Colon (tissue), 2 donors: ENCODE measurements at regions not wholly inside any gene's neighbourhood (a gene's known extent, or its start where the extent isn't known, plus 50 kb on each side); places are given as distances from the start of the nearest gene placed in this dataset.
"Not testable (repeated sequence)": the region's sequence is repeated elsewhere in the genome, so short reads cannot be mapped to it uniquely, and the experiment has no call there.

Experiments used
- FAIRE-seq: peaks from 2 replicates; lab custom pipeline; 2012; peaks lifted over from hg19 to GRCh38; lab: Jason Lieb, UNC
- donor health status: control.
- donor health status: control.

DNA sequence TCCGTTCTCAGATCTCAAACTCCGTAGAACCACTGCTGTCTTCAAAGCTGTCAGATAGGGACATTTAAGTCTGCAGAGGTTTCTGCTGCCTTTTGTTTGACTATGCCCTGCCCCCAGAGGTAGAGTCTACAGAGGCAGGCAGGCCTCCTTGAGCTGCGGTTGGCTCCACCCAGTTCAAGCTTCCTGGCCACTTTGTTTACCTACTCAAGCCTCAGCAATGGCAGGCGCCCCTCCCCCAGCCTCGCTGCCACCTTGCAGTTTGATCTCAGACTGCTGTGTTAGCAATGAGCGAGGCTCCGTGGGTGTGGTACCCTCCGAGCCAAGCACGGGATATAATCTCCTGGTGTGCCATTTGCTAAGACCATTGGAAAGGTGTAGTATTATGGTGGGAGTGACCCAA, 634.9 kb upstream of the SGO1 start:
- FAIRE-seq = not testable (repeated sequence)

DNA sequence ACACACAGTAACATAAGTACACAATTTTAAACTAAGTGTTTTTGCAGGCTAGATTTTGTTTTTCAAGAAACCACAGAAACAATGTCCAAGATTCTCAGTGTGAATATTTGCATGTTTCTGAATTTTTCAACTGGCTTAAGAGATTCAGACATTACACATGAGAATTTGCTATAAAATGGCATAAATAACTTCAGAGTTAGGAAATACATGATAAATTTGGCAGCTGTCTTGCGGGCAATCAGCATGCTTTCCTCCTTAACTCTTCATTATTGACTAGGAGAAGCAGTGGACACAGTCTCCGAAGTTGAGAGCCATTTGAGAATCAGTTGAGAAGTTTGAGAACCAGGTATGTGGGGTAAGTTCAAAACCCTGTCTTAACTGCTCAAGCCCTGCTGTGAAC, 625.6 kb upstream of the SGO1 start:
- no peak for FAIRE-seq

DNA sequence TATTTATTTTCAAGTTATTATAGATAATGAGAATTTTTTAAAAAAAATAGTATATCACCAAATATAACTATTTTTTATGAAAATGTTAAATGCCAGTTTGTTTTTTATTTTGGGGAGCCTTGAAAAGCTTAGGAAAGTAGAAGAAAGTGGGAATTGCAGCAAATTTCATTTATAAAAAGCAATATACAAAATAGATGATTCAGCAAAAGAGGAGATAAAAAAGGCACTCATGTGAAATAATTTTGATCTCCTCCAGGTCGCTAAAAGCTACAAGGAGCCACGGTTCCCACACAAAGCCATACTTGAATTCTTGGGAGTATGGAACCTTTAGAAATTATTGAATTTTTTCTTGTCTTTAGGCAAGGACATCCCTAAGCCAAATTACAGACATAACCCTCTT, 625.0 kb upstream of the SGO1 start:
- FAIRE-seq = no peak

- no peak for FAIRE-seq
Observed at GRCh38 chr3:20810555-20810954, 624.5 kb upstream of the SGO1 start.

DNA sequence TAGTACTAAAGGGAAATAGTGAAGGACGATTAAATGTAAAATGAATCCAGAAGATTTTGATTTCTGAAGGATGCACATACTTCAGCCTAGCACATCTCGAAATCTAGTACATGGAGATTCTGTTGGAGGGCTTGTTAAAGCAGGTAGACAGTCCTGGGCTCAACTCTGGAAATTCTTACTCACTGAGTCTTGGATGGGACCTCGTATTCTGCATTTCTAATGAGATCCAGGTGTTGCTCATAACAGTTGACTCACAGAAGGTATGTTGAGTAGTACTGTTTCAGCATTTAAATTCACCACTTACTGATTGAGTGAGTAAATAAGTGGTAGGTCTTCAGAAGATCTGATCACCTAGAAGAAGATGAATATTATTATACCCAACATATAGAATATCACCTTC, 623.4 kb upstream of the SGO1 start:
- no peak for FAIRE-seq

DNA sequence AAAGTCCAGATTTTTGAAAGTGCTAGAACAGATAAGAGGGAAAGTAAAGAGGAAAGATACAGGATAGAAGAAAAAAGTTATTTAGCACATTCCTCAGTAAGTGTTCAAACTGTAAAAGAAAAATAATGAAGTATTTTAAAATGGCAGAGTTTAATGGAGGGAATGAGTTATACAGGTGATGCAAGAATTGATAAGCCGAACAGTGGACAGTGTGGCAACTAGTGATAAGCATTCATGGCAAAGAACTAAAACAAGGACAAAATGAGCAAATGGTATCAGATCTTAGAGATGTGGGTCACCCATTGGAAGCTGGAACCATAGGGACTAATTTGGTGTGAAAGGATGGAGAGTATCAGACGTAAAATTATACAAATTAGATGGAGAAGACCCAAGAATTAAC, 622.9 kb upstream of the SGO1 start:
- FAIRE-seq = no peak

GRCh38 chr3:20798666-20799065, 612.7 kb upstream of the SGO1 start:
- FAIRE-seq = no peak

- FAIRE-seq = no peak
Observed at GRCh38 chr3:20787005-20787404, 601.0 kb upstream of the SGO1 start.

GRCh38 chr3:20776692-20777091, 590.7 kb upstream of the SGO1 start:
- no peak for FAIRE-seq

DNA sequence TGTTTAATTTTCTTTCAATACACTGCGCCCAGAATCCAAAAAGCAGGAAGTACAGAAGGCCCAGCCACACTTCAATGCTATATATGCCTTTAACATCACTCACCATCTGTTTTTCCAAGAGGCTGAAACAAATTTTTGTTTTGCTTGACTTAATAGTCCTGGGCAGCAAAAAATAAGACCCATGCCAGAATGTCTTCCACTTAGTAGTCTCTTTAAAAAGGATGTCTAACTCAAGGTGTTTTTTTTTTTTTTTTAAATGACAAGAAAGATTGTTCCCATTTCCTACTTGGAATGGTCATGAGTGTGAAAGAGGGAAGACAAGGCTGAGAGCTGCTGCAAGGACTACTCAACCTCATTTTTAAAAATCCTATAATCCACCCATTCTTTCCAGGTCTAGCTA, 590.3 kb upstream of the SGO1 start:
- FAIRE-seq = no peak

GRCh38 chr3:20773320-20773984, 587.4 kb upstream of the SGO1 start:
- no peak for FAIRE-seq

- FAIRE-seq = no peak
Observed at GRCh38 chr3:20772869-20773268, 586.9 kb upstream of the SGO1 start.

DNA sequence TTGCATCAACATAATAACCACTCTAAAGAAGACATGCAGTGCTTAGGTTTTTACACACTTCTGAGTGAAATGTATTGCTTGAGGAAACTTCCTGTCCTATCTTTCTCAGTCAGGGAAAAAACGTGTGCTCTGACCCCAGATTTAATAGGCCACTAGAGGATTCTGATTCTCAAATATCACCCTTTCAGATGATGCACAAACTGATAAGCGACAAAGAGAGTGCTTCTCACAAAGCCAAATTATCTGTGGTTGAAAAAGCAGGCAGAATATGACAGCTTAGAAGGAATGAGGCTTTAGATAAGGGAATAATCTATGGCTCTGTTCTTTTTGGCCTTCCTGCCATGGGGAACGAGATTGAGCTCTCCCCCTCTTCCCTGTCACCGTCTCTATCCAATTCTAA, 583.4 kb upstream of the SGO1 start:
- FAIRE-seq = no peak

DNA sequence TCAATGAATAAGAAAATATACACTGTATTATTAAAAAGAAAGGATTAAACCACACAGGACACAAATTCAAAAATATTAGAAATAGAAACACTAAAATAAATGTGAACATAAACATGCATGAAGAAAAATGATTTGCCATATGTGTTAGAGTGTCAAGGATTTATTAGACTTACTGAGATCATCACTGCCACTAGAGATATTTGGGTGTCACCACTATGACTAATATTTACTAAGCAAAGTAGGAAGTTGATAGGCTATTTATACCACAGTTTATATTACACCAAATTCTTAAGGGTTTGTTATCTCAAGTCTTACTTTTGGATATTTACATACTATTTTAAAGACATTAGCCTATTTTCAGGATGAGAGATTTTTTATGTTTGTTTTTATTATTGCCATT, 575.0 kb upstream of the SGO1 start:
- FAIRE-seq = no peak

- FAIRE-seq = no peak
Observed at GRCh38 chr3:20752416-20752815, 566.4 kb upstream of the SGO1 start.

- FAIRE-seq = no peak
Observed at GRCh38 chr3:20751296-20751695, 565.3 kb upstream of the SGO1 start.

- FAIRE-seq = no peak
Observed at GRCh38 chr3:20747741-20748140, 561.7 kb upstream of the SGO1 start.

DNA sequence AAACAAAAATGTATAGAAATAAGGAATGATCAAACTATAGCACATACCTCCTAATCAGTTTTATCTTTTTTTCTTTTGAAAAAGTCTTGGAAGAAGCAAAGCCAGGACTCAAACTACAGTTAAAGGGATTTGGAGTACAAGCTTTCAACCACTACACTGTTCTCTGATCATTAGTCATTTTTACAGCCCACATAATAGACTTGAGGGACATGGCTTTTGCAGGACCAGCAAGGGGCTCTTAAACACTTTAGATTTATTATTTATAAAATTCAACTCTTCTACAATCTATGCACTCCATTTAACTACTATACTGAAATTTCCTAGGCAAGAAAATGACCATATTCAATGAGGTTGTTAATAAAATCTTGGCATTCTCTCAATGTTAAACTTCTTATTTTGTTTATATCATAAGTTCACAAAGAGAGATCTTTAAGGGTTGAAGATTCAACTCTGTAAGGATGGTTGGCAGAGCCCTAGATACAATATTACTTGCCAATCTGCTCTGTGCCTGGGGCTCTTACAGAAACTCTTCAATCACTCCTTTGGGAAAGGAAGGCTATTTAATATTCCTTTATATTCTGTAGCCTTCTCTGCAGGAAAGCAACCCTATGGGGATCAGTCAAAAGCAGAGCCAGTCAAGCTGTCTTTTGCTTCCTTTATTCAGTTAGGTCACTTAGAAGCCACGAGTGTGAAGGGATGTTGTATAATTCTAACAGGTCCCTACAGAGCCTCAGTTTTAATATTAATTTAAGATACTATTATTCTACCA, 557.7 kb upstream of the SGO1 start:
- FAIRE-seq = no peak

DNA sequence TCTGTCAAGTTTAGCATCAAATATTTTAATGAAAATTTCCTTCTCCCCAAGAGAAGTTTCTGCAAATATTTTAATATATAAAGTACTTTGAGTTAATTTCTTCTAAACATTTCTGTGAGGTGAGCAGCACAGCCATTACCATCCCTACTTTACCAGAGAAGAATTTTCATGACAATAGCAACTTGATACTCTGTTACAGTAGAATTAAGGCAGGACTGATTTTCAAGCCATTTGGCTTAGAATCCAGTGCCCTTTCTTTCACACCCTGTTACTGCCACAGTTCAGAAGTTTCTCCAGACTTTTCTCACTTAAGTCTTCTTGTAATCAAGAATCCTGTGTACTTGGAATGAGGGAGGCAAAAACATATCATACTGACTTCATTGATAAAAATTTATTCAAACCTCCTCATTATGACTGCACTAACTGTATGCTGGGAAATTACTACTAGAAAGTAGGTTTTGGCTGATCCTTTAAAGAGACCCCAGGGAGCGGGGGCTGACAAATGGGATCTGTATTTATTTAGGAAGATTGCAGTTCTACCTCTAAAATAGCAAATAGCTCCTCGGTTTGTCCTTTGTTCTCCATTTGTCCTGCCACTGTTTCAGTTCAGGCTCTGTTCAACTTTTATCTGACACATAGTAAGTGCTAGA, 557.0 kb upstream of the SGO1 start:
- no peak for FAIRE-seq

- FAIRE-seq = no peak
Observed at GRCh38 chr3:20741381-20741780, 555.4 kb upstream of the SGO1 start.

- no peak for FAIRE-seq
Observed at GRCh38 chr3:20739814-20740213, 553.8 kb upstream of the SGO1 start.

DNA sequence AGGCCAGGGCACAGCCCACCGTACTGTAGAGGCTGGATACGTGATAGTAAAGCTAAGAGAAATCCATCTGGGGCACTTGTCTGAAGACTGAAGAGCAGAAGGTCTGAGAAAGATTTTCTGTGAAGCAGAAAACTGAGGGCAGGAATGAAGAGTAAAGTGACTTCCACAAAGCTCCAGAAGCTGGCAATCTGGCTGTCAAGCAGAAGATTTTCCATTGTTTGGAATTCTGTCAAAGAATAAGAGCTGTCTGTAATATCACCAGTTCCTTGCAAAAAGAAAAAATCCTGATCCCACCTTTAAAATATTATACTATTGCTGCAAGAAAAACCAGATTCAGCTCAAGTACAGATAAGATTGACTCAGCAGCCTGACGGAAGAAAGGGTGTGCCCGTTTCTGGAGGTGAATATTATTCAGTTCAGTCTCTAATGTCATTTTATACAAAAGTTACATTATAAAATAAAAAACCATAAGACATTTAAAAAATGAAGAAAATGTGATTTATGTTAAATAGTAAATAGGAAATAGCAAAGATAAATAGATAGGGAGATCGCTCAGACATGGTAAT, 550.4 kb upstream of the SGO1 start:
- FAIRE-seq = no peak

- FAIRE-seq = no peak
Observed at GRCh38 chr3:20729185-20729584, 543.2 kb upstream of the SGO1 start.
